GM23338 (cell line): ENCODE measurements at regions not wholly inside any gene's neighbourhood (a gene's known extent, or its start where the extent isn't known, plus 50 kb on each side); places are given as distances from the start of the nearest gene placed in this dataset.

Source experiments
- ATAC-seq: fragments of 200-7000 bp; cut with Tn5 transposase; 3 replicates; pipeline ENCODE4 v1.9.1; 2020
- DNase-seq: peaks from one replicate; pipeline ENCODE4 v3.0.0-alpha.2; 2015; ENCODE audit warnings: low spot score
- H2AFZ ChIP-seq: fragments of 200-600 bp; sonication (generic); 2 replicates; pipeline ENCODE4 v1.8.0; 2016; ENCODE audit warnings: antibody characterized with exemption, mild to moderate bottlenecking, moderate library complexity
- H3F3A ChIP-seq: fragments of 200-600 bp; sonication (generic); replicated peaks from 2 replicates; pipeline ENCODE4 v1.8.0; 2017; ENCODE audit warnings: antibody characterized with exemption, mixed run types, low read depth
- H3K27ac ChIP-seq: fragments of 200-600 bp; sonication (generic); 2 replicates; pipeline ENCODE4 v1.6.1; 2016; ENCODE audit warnings: low read depth
- H3K27me3 ChIP-seq: fragments of 200-600 bp; sonication (generic); 2 replicates; pipeline ENCODE4 v1.8.0; 2016; ENCODE audit warnings: mild to moderate bottlenecking, mixed run types, moderate library complexity; ENCODE audit not compliant: insufficient read depth
- H3K36me3 ChIP-seq: fragments of 200-600 bp; sonication (generic); 2 replicates; pipeline ENCODE4 v1.8.0; 2016; ENCODE audit warnings: mild to moderate bottlenecking; ENCODE audit not compliant: insufficient read depth
- H3K4me1 ChIP-seq: fragments of 200-600 bp; sonication (generic); 2 replicates; pipeline ENCODE4 v1.8.0; 2016; ENCODE audit warnings: mild to moderate bottlenecking, moderate library complexity; ENCODE audit not compliant: insufficient read depth
- H3K4me2 ChIP-seq: fragments of 200-600 bp; sonication (generic); 2 replicates; pipeline ENCODE4 v1.7.1; 2017; ENCODE audit warnings: mixed run types
- H3K4me3 ChIP-seq: fragments of 200-600 bp; sonication (generic); 2 replicates; pipeline ENCODE4 v1.6.1; 2016; ENCODE audit warnings: mixed run types
- H3K79me2 ChIP-seq: fragments of 200-600 bp; sonication (generic); replicated peaks from 2 replicates; pipeline ENCODE4 v1.8.0; 2017; ENCODE audit warnings: mild to moderate bottlenecking; ENCODE audit not compliant: insufficient read depth
- H3K9me2 ChIP-seq: fragments of 200-600 bp; sonication (generic); 2 replicates; pipeline ENCODE4 v1.8.0; 2017; ENCODE audit not compliant: insufficient read depth
- H4K20me1 ChIP-seq: fragments of 200-600 bp; sonication (generic); replicated peaks from 2 replicates; pipeline ENCODE4 v1.8.0; 2017; ENCODE audit warnings: mild to moderate bottlenecking; ENCODE audit not compliant: insufficient read depth
- H3K27ac Mint-ChIP-seq: 2 replicates; pipeline ENCODE4 v1.8.0; 2020; ENCODE audit warnings: inconsistent platforms, mild to moderate bottlenecking, moderate library complexity, mixed read lengths
- H3K27me3 Mint-ChIP-seq: 3 replicates; pipeline ENCODE4 v1.8.0; 2022; ENCODE audit warnings: low read depth, mild to moderate bottlenecking, moderate library complexity, mixed read lengths, inconsistent platforms; ENCODE audit not compliant: insufficient read depth, poor library complexity
- H3K36me3 Mint-ChIP-seq: 3 replicates; pipeline ENCODE4 v1.8.0; 2021; ENCODE audit warnings: low read depth, mild to moderate bottlenecking, inconsistent platforms, moderate library complexity, mixed read lengths
- H3K4me1 Mint-ChIP-seq: 3 replicates; pipeline ENCODE4 v1.8.0; 2020; ENCODE audit warnings: mild to moderate bottlenecking, inconsistent platforms, mixed read lengths
- H3K4me3 Mint-ChIP-seq: 3 replicates; pipeline ENCODE4 v1.8.0; 2021; ENCODE audit warnings: moderate library complexity, mild to moderate bottlenecking, inconsistent platforms, mixed read lengths
- H3K9me3 Mint-ChIP-seq: 3 replicates; pipeline ENCODE4 v1.8.0; 2020; ENCODE audit warnings: moderate library complexity, mild to moderate bottlenecking, inconsistent platforms, mixed read lengths
- CREB1 ChIP-seq: fragments of 250-450 bp; sonication (Bioruptor Pico); IDR thresholded peaks from 2 replicates; pipeline ENCODE4 v1.5.0; 2020; ENCODE audit warnings: low read depth, mild to moderate bottlenecking, moderate library complexity
- ETS1 ChIP-seq: IDR thresholded peaks from 2 replicates; pipeline ENCODE4 v1.6.1; 2016; ENCODE audit warnings: antibody characterized with exemption
- EZH2 ChIP-seq: fragments of 200-600 bp; sonication (generic); IDR thresholded peaks from one replicate; pipeline ENCODE4 v1.8.0; 2017; ENCODE audit warnings: antibody characterized with exemption, mild to moderate bottlenecking, low read depth; ENCODE audit not compliant: unreplicated experiment
- EZH2phosphoT487 ChIP-seq: fragments of 200-600 bp; sonication (generic); IDR thresholded peaks from one replicate; pipeline ENCODE4 v1.8.1; 2018; ENCODE audit warnings: antibody characterized with exemption; ENCODE audit not compliant: unreplicated experiment
- JUNB ChIP-seq: IDR thresholded peaks from one replicate; pipeline ENCODE4 v1.6.1; 2016; ENCODE audit warnings: antibody characterized with exemption; ENCODE audit not compliant: unreplicated experiment
- NANOG ChIP-seq: IDR thresholded peaks from 2 replicates; pipeline ENCODE4 v1.6.1; 2016; ENCODE audit warnings: antibody characterized with exemption, borderline replicate concordance
- POLR2AphosphoS5 ChIP-seq: IDR thresholded peaks from 2 replicates; pipeline ENCODE4 v1.6.1; 2016; ENCODE audit warnings: antibody characterized with exemption, low read depth
- STAT1 ChIP-seq: IDR thresholded peaks from one replicate; pipeline ENCODE4 v1.6.1; 2016; ENCODE audit warnings: antibody characterized with exemption; ENCODE audit not compliant: unreplicated experiment
- ZNF114 ChIP-seq: fragments of 250-450 bp; sonication (Bioruptor Pico); IDR thresholded peaks from 2 replicates; pipeline ENCODE4 v1.5.0; 2020; ENCODE audit warnings: mild to moderate bottlenecking, moderate library complexity
- ZNF331 ChIP-seq: fragments of 250-450 bp; sonication (Bioruptor Pico); IDR thresholded peaks from 2 replicates; pipeline ENCODE4 v1.5.0; 2020; ENCODE audit warnings: low read depth, mild to moderate bottlenecking, moderate library complexity
- TF ChIP-seq, protein P1 (sequence below), 2 experiments: fragments of 200-600 bp in 1 of 2; sonication (generic) in 1 of 2; conservative IDR thresholded peaks; 2 replicates each; pipeline versions ENCODE4 v1.5.1 to v1.6.1; 2016 to 2017; ENCODE audit warnings: antibody characterized with exemption in 2 of 2, low read depth in 2 of 2, mild to moderate bottlenecking in 2 of 2, moderate library complexity in 1 of 2
- TF ChIP-seq, protein P2 (sequence below): IDR thresholded peaks from one replicate; pipeline ENCODE4 v1.6.1; 2018; ENCODE audit warnings: antibody characterized with exemption; ENCODE audit not compliant: unreplicated experiment
- TF ChIP-seq, protein P3 (sequence below): fragments of 250-450 bp; sonication (Bioruptor Pico); IDR thresholded peaks from 2 replicates; pipeline ENCODE4 v1.5.0; 2020; ENCODE audit warnings: mild to moderate bottlenecking, moderate library complexity

DNA sequence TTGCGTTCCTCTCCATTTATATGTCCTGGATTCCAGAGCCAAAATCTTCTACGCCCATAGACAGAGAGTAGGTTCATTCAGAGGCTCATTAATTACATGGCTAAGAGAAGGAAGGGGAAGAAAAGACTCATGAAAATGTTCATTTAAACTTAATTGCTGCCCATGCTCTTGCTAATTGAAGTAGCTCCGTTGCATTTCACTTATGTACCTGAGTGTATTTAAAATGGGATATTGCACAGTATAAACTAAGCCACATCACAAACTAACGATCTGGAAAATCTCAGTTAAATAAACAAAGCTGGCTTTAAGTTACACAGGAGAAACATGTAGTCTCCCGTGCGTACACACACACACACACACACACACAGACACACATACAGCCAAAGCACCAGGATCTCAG lies 269.2 kb downstream of the CDC5L start:
- Histone ChIP-seq H3K4me2 (no peak overlapping the region), H3K4me1 (peaks cover 9% of the 10 kb centered on the region), H3K36me3 (no peaks in the 10 kb centered on the region), H3K27me3 (no peaks in the 10 kb centered on the region), H3K79me2 (no peaks in the 10 kb centered on the region), H3K9me2 (no peaks in the 10 kb centered on the region), H2AFZ (0 out of 2 replicates have a peak overlapping the region, but pooled peaks have one; percentile 38), H4K20me1 (no peaks in the 10 kb centered on the region), H3K27ac (no peak overlapping the region), H3F3A (no peaks in the 10 kb centered on the region), H3K4me3 (no peak overlapping the region)
- Mint-ChIP-seq H3K4me1 (peaks cover 17% of the 10 kb centered on the region), H3K9me3 (no peaks in the 10 kb centered on the region), H3K4me3 (no peak overlapping the region), H3K27me3 (peaks cover 8% of the 10 kb centered on the region), H3K36me3 (no peaks in the 10 kb centered on the region; the same call in 2 of the 3 replicates), H3K27ac (no peak overlapping the region)
- DNase-seq (no peak), ATAC-seq (no peak)
- TF ChIP-seq, protein P1, sequence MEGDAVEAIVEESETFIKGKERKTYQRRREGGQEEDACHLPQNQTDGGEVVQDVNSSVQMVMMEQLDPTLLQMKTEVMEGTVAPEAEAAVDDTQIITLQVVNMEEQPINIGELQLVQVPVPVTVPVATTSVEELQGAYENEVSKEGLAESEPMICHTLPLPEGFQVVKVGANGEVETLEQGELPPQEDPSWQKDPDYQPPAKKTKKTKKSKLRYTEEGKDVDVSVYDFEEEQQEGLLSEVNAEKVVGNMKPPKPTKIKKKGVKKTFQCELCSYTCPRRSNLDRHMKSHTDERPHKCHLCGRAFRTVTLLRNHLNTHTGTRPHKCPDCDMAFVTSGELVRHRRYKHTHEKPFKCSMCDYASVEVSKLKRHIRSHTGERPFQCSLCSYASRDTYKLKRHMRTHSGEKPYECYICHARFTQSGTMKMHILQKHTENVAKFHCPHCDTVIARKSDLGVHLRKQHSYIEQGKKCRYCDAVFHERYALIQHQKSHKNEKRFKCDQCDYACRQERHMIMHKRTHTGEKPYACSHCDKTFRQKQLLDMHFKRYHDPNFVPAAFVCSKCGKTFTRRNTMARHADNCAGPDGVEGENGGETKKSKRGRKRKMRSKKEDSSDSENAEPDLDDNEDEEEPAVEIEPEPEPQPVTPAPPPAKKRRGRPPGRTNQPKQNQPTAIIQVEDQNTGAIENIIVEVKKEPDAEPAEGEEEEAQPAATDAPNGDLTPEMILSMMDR (conservative IDR thresholded peaks at IDR 0.05; ENCODE audit: low read depth in 2 of 2) = no peak
- TF ChIP-seq STAT1 = no peak
- TF ChIP-seq, protein P2, sequence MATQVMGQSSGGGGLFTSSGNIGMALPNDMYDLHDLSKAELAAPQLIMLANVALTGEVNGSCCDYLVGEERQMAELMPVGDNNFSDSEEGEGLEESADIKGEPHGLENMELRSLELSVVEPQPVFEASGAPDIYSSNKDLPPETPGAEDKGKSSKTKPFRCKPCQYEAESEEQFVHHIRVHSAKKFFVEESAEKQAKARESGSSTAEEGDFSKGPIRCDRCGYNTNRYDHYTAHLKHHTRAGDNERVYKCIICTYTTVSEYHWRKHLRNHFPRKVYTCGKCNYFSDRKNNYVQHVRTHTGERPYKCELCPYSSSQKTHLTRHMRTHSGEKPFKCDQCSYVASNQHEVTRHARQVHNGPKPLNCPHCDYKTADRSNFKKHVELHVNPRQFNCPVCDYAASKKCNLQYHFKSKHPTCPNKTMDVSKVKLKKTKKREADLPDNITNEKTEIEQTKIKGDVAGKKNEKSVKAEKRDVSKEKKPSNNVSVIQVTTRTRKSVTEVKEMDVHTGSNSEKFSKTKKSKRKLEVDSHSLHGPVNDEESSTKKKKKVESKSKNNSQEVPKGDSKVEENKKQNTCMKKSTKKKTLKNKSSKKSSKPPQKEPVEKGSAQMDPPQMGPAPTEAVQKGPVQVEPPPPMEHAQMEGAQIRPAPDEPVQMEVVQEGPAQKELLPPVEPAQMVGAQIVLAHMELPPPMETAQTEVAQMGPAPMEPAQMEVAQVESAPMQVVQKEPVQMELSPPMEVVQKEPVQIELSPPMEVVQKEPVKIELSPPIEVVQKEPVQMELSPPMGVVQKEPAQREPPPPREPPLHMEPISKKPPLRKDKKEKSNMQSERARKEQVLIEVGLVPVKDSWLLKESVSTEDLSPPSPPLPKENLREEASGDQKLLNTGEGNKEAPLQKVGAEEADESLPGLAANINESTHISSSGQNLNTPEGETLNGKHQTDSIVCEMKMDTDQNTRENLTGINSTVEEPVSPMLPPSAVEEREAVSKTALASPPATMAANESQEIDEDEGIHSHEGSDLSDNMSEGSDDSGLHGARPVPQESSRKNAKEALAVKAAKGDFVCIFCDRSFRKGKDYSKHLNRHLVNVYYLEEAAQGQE = no peak
- no peak for TF ChIP-seq EZH2
- TF ChIP-seq, protein P3, sequence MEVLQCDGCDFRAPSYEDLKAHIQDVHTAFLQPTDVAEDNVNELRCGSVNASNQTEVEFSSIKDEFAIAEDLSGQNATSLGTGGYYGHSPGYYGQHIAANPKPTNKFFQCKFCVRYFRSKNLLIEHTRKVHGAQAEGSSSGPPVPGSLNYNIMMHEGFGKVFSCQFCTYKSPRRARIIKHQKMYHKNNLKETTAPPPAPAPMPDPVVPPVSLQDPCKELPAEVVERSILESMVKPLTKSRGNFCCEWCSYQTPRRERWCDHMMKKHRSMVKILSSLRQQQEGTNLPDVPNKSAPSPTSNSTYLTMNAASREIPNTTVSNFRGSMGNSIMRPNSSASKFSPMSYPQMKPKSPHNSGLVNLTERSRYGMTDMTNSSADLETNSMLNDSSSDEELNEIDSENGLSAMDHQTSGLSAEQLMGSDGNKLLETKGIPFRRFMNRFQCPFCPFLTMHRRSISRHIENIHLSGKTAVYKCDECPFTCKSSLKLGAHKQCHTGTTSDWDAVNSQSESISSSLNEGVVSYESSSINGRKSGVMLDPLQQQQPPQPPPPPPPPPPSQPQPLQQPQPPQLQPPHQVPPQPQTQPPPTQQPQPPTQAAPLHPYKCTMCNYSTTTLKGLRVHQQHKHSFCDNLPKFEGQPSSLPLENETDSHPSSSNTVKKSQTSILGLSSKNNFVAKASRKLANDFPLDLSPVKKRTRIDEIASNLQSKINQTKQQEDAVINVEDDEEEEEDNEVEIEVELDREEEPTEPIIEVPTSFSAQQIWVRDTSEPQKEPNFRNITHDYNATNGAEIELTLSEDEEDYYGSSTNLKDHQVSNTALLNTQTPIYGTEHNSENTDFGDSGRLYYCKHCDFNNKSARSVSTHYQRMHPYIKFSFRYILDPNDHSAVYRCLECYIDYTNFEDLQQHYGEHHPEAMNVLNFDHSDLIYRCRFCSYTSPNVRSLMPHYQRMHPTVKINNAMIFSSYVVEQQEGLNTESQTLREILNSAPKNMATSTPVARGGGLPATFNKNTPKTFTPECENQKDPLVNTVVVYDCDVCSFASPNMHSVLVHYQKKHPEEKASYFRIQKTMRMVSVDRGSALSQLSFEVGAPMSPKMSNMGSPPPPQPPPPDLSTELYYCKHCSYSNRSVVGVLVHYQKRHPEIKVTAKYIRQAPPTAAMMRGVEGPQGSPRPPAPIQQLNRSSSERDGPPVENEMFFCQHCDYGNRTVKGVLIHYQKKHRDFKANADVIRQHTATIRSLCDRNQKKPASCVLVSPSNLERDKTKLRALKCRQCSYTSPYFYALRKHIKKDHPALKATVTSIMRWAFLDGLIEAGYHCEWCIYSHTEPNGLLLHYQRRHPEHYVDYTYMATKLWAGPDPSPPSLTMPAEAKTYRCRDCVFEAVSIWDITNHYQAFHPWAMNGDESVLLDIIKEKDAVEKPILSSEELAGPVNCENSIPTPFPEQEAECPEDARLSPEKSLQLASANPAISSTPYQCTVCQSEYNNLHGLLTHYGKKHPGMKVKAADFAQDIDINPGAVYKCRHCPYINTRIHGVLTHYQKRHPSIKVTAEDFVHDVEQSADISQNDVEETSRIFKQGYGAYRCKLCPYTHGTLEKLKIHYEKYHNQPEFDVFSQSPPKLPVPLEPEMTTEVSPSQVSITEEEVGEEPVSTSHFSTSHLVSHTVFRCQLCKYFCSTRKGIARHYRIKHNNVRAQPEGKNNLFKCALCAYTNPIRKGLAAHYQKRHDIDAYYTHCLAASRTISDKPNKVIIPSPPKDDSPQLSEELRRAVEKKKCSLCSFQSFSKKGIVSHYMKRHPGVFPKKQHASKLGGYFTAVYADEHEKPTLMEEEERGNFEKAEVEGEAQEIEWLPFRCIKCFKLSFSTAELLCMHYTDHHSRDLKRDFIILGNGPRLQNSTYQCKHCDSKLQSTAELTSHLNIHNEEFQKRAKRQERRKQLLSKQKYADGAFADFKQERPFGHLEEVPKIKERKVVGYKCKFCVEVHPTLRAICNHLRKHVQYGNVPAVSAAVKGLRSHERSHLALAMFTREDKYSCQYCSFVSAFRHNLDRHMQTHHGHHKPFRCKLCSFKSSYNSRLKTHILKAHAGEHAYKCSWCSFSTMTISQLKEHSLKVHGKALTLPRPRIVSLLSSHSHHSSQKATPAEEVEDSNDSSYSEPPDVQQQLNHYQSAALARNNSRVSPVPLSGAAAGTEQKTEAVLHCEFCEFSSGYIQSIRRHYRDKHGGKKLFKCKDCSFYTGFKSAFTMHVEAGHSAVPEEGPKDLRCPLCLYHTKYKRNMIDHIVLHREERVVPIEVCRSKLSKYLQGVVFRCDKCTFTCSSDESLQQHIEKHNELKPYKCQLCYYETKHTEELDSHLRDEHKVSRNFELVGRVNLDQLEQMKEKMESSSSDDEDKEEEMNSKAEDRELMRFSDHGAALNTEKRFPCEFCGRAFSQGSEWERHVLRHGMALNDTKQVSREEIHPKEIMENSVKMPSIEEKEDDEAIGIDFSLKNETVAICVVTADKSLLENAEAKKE = no peak
- TF ChIP-seq POLR2AphosphoS5 = no peak
- no peak for TF ChIP-seq CREB1 (CRISPR knock-in tag)
- TF ChIP-seq EZH2phosphoT487 = no peak
- no peak for TF ChIP-seq JUNB
- TF ChIP-seq ZNF331 (CRISPR knock-in tag) = no peak
- TF ChIP-seq ZNF114 = no peak
- no peak for TF ChIP-seq ETS1
- TF ChIP-seq NANOG = no peak
